Tibial artery (tissue), 4 donors: ENCODE measurements at regions not wholly inside any gene's neighbourhood (a gene's known extent, or its start where the extent isn't known, plus 50 kb on each side); places are given as distances from the start of the nearest gene placed in this dataset.

Experiments used
- DNase-seq, 2 donors: peaks; one replicate each; pipeline ENCODE4 v3.0.0-alpha.2; 2019
- H3K27ac ChIP-seq, 2 donors: fragments of 200-600 bp; sonication (generic) in 1 of 2; 1 replicate in 1 of 2; 2 replicates in 1 of 2; pipeline ENCODE4 v1.5.1; 2018 to 2019; ENCODE audit warnings: mild to moderate bottlenecking in 1 of 2
- H3K27me3 ChIP-seq, 2 donors: fragments of 200-600 bp; sonication (generic) in 1 of 2; one replicate each; pipeline versions ENCODE4 v1.5.1 to v1.6.0; 2016 to 2019
- H3K36me3 ChIP-seq, 3 donors: fragments of 200-600 bp; sonication (generic) in 2 of 3; one replicate each; pipeline ENCODE4 v1.5.1; 2016 to 2019; ENCODE audit warnings: mild to moderate bottlenecking in 2 of 3
- H3K4me1 ChIP-seq, 4 donors: fragments of 200-600 bp; sonication (generic) in 2 of 4; 1 replicate in 3 of 4; 2 replicates in 1 of 4; pipeline ENCODE4 v1.5.1; 2016 to 2019
- H3K4me3 ChIP-seq, 2 donors: fragments of 200-600 bp; sonication (generic) in 1 of 2; 1 replicate in 1 of 2; 2 replicates in 1 of 2; pipeline ENCODE4 v1.5.1; 2018 to 2019; ENCODE audit warnings: mild to moderate bottlenecking in 2 of 2
- H3K9me3 ChIP-seq, 3 donors: fragments of 200-600 bp; sonication (generic) in 1 of 3; one replicate each; pipeline ENCODE4 v1.5.1; 2016 to 2019
- intact Hi-C: fragments of 100-400 bp; cut with DNase I; formaldehyde crosslinking; loops from one replicate; pipeline ENCODE4 v1.15.0; 2023; ENCODE audit warnings: low total_unique reads
- TF ChIP-seq, protein P1 (sequence below), 2 experiments: fragments of 200-600 bp in 1 of 2; fragments of 450-650 bp in 1 of 2; IDR thresholded peaks; one replicate each; pipeline ENCODE4 v1.5.1; 2017 to 2019; ENCODE audit warnings: antibody characterized with exemption in 2 of 2, mild to moderate bottlenecking in 1 of 2, moderate library complexity in 1 of 2

DNA sequence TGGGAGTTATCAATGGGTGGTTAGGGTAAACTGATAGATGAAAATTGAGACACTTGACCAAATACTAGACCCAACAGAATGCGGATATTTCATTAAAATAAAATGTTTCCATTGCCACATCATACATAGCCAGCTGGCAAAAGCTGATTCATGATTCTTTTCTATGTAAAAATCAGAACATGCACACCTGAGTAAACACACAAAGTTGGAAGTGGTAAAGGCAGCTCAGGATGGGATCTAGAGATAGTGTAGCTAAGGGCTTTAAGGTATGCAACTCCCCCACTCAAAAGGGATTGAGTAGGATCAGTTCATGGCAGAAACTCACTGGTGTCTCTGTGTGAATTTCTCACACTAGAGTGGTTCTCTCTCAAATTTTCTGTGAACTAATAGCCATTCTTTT is 541.1 kb upstream of the GRAMD2B start:
- H3K36me3 ChIP-seq, result no peaks in the 10 kb centered on the region
- H3K4me3 ChIP-seq, result no peak overlapping the region
- no peaks in the 10 kb centered on the region for H3K4me1 ChIP-seq
- H3K27ac ChIP-seq, result no peak overlapping the region
- TF ChIP-seq, protein P1, sequence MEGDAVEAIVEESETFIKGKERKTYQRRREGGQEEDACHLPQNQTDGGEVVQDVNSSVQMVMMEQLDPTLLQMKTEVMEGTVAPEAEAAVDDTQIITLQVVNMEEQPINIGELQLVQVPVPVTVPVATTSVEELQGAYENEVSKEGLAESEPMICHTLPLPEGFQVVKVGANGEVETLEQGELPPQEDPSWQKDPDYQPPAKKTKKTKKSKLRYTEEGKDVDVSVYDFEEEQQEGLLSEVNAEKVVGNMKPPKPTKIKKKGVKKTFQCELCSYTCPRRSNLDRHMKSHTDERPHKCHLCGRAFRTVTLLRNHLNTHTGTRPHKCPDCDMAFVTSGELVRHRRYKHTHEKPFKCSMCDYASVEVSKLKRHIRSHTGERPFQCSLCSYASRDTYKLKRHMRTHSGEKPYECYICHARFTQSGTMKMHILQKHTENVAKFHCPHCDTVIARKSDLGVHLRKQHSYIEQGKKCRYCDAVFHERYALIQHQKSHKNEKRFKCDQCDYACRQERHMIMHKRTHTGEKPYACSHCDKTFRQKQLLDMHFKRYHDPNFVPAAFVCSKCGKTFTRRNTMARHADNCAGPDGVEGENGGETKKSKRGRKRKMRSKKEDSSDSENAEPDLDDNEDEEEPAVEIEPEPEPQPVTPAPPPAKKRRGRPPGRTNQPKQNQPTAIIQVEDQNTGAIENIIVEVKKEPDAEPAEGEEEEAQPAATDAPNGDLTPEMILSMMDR (IDR thresholded peaks at IDR 0.05), result no peak
- intact Hi-C loops, result no loop called here
- H3K9me3 ChIP-seq, result no peaks in the 10 kb centered on the region
- no peaks in the 10 kb centered on the region for H3K27me3 ChIP-seq
- no peak for DNase-seq

GRCh38 chr5:125883223-125883622 is 540.0 kb upstream of the GRAMD2B start:
- Histone ChIP-seq H3K4me3 (no peak overlapping the region), H3K27ac (no peak overlapping the region), H3K36me3 (no peaks in the 10 kb centered on the region), H3K27me3 (no peaks in the 10 kb centered on the region), H3K9me3 (no peaks in the 10 kb centered on the region), H3K4me1 (no peaks in the 10 kb centered on the region)
- TF ChIP-seq, protein P1 (IDR thresholded peaks at IDR 0.05), result no peak
- intact Hi-C loops, result no loop called here
- DNase-seq, result no peak

DNA sequence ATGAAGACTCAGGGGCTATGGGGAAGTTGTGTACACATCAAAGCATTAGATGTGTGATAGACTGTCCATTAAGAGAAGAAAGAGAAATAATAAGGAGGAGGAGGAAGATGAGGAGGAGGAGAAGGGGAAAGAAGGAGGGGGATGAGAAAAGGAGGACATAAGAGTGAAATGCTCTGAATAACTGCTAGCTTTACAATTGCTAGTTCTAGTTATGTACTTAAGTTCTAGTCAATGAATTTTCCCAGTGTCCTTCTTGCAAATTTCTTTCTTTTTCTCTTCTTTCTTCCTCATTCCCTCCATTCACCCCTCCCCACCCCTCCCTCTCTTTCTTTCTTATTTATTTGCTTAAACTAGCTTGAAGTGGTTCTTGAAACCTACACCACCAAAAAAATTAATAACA is 534.9 kb upstream of the GRAMD2B start:
- TF ChIP-seq, protein P1 (IDR thresholded peaks at IDR 0.05), result no peak
- Histone ChIP-seq H3K9me3 (no peaks in the 10 kb centered on the region), H3K36me3 (no peaks in the 10 kb centered on the region), H3K27ac (no peak overlapping the region), H3K4me3 (no peak overlapping the region), H3K27me3 (no peaks in the 10 kb centered on the region), H3K4me1 (peaks cover 0 to 4% (median 0%) of the 10 kb centered on the region in 4 donors)
- no peak for DNase-seq
- intact Hi-C loops, result no loop called here

DNA sequence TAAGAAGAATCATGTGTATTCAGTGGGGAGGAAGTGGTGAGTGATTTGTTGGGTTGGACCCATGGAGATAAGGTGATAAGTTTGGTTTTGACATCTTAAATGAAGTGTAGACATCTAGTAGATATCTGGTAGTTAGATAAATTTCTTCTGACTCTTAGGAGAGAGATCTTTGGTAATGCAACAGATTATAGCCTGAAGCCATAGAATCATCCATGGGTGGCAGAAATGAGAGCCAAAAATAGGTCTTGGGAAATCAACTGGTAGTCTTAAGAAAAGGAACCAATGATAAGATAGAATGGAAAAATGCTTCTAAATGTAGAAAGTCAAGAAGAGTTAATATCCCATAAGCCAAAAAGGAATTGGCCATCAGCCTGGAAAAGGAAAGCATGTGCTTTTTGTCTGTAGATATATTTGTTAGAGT is 532.7 kb upstream of the GRAMD2B start:
- Histone ChIP-seq H3K27ac (no peak overlapping the region), H3K4me1 (peaks cover 0 to 4% (median 0%) of the 10 kb centered on the region in 4 donors), H3K36me3 (no peaks in the 10 kb centered on the region), H3K27me3 (no peaks in the 10 kb centered on the region), H3K4me3 (no peak overlapping the region), H3K9me3 (no peaks in the 10 kb centered on the region)
- TF ChIP-seq, protein P1 (IDR thresholded peaks at IDR 0.05), result no peak
- intact Hi-C loops, result no loop called here
- DNase-seq, result no peak

DNA sequence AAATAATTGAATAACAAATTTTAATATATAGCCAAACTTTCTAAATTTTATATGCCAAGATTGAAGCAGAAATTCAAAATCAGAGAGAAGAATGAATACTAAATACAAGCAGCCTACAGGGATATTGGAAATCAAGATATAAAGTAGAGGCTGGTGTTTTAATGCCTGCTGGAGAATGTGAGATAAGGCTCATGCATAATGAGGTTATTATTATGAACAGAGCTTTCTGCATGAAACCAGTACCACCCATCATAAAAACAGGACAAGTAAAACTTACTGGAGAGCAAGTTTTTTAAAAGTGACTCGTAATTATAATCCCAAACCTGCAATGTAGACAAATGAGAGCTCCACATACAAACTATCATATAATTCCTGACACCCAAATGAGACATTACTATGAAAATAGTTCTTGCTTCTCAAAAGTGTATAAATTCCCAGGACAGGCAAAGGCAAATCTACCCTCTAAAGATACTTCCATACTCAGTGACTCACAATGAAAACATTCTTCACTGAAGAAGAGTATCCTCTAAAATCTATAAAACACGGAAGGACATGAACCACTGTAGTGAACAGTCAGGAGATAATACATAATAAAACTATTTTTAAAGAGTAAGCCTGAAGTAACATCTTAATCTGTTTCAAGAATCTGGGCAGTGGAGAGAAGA is 532.0 kb upstream of the GRAMD2B start:
- no peaks in the 10 kb centered on the region for H3K27me3 ChIP-seq
- TF ChIP-seq, protein P1 (IDR thresholded peaks at IDR 0.05), result no peak
- no peak overlapping the region for H3K4me3 ChIP-seq
- peaks cover 0 to 4% (median 0%) of the 10 kb centered on the region in 4 donors for H3K4me1 ChIP-seq
- H3K27ac ChIP-seq, result no peak overlapping the region
- intact Hi-C loops, result no loop called here
- no peaks in the 10 kb centered on the region for H3K9me3 ChIP-seq
- no peak for DNase-seq
- no peaks in the 10 kb centered on the region for H3K36me3 ChIP-seq

GRCh38 chr5:125894383-125894782 is 528.8 kb upstream of the GRAMD2B start:
- intact Hi-C loops, result no loop called here

More at GRCh38 chr5:125894383-125894782, 528.8 kb upstream of the GRAMD2B start:
- Histone ChIP-seq H3K27ac (no peak overlapping the region), H3K36me3 (no peaks in the 10 kb centered on the region), H3K4me1 (peaks cover 0 to 4% (median 0%) of the 10 kb centered on the region in 4 donors), H3K4me3 (no peak overlapping the region), H3K9me3 (no peaks in the 10 kb centered on the region), H3K27me3 (no peaks in the 10 kb centered on the region)
- DNase-seq, result no peak
- TF ChIP-seq, protein P1 (IDR thresholded peaks at IDR 0.05), result no peak
